ENCODE measurements at regions not wholly inside any gene's neighbourhood (a gene's known extent, or its start where the extent isn't known, plus 50 kb on each side); places are given as distances from the start of the nearest gene placed in this dataset.

GRCh38 chr7:135803143-135803542 lies 54.5 kb upstream of the FAM180A start:
- TF ChIP-seq CTCF (conservative IDR thresholded peaks at IDR 0.05 in 1 of 2, IDR thresholded peaks at IDR 0.05 in 1 of 2; ENCODE audit: low read depth in 1 of 2, low read length in 2 of 2) (no peak), EZH2 (IDR thresholded peaks at IDR 0.05; ENCODE audit: low read length, missing control alignments) (no peak)

All from fibroblast of lung (primary cell).